Central memory CD8-positive, alpha-beta T cell (primary cell): ENCODE measurements at regions not wholly inside any gene's neighbourhood (a gene's known extent, or its start where the extent isn't known, plus 50 kb on each side); places are given as distances from the start of the nearest gene placed in this dataset.

Source experiments
- ATAC-seq: fragments of 150-1000 bp; cut with Tn5 transposase; replicated peaks from 2 replicates; pipeline ENCODE4 v1.10.0; 2022; ENCODE audit warnings: mild to moderate bottlenecking, moderate FRiP score, moderate number of reproducible peaks; ENCODE audit not compliant: poor library complexity, severe bottlenecking; ENCODE audit errors: extremely low read depth
- DNase-seq, 2 donors: peaks; one replicate each; pipeline ENCODE4 v3.0.0; 2021; ENCODE audit warnings: low spot score in 2 of 2
- H3K27ac Mint-ChIP-seq: one replicate; pipeline ENCODE4 v1.8.0; 2022; ENCODE audit warnings: low read depth, mild to moderate bottlenecking, moderate library complexity, mixed read lengths
- H3K27me3 Mint-ChIP-seq: one replicate; pipeline ENCODE4 v1.8.0; 2022; ENCODE audit warnings: mixed read lengths
- H3K36me3 Mint-ChIP-seq: one replicate; pipeline ENCODE4 v1.8.0; 2022; ENCODE audit warnings: mild to moderate bottlenecking, moderate library complexity, mixed read lengths; ENCODE audit not compliant: insufficient read depth
- H3K4me1 Mint-ChIP-seq: one replicate; pipeline ENCODE4 v1.8.0; 2022; ENCODE audit warnings: mixed read lengths
- H3K4me3 Mint-ChIP-seq: one replicate; pipeline ENCODE4 v1.8.0; 2022; ENCODE audit warnings: mild to moderate bottlenecking, moderate library complexity, mixed read lengths
- H3K9me3 Mint-ChIP-seq: one replicate; pipeline ENCODE4 v1.8.0; 2022; ENCODE audit warnings: mixed read lengths

GRCh38 chr16:50441486-50442157 is 72.8 kb upstream of the BRD7 start:
- H3K27me3 Mint-ChIP-seq, result no peaks in the 10 kb centered on the region
- peaks cover 19% of the 10 kb centered on the region for H3K9me3 Mint-ChIP-seq
- DNase-seq (no peak), ATAC-seq (no peak)
- H3K27ac Mint-ChIP-seq, result no peak overlapping the region
- H3K4me1 Mint-ChIP-seq, result no peaks in the 10 kb centered on the region
- no peaks in the 10 kb centered on the region for H3K36me3 Mint-ChIP-seq
- H3K4me3 Mint-ChIP-seq, result no peak overlapping the region

GRCh38 chr16:50440991-50441390 is 72.2 kb upstream of the BRD7 start:
- Mint-ChIP-seq H3K4me3 (no peak overlapping the region), H3K27ac (no peak overlapping the region), H3K27me3 (peaks cover 5% of the 10 kb centered on the region), H3K36me3 (no peaks in the 10 kb centered on the region), H3K4me1 (no peaks in the 10 kb centered on the region), H3K9me3 (peaks cover 19% of the 10 kb centered on the region)
- DNase-seq (no peak), ATAC-seq (no peak)

- Mint-ChIP-seq H3K9me3 (peaks cover 19% of the 10 kb centered on the region), H3K4me3 (no peak overlapping the region), H3K27me3 (peaks cover 9% of the 10 kb centered on the region), H3K27ac (no peak overlapping the region), H3K36me3 (no peaks in the 10 kb centered on the region), H3K4me1 (no peaks in the 10 kb centered on the region)
- DNase-seq, result no peak
- ATAC-seq, result no peak
Observed at GRCh38 chr16:50440531-50440930, 71.7 kb upstream of the BRD7 start.

GRCh38 chr16:50437769-50438437 is 69.1 kb upstream of the BRD7 start:
- DNase-seq (no peak), ATAC-seq (no peak)
- Mint-ChIP-seq H3K27ac (no peak overlapping the region), H3K27me3 (peaks cover 32% of the 10 kb centered on the region), H3K4me1 (no peaks in the 10 kb centered on the region), H3K36me3 (no peaks in the 10 kb centered on the region), H3K4me3 (no peak overlapping the region), H3K9me3 (peaks cover 19% of the 10 kb centered on the region)

- Mint-ChIP-seq H3K4me3 (no peak overlapping the region), H3K9me3 (peaks cover 13% of the 10 kb centered on the region), H3K36me3 (no peaks in the 10 kb centered on the region), H3K27ac (no peak overlapping the region), H3K27me3 (peaks cover 49% of the 10 kb centered on the region), H3K4me1 (no peaks in the 10 kb centered on the region)
- no peak for ATAC-seq
- DNase-seq, result no peak
Observed at GRCh38 chr16:50436271-50436670, 67.5 kb upstream of the BRD7 start.

- no peaks in the 10 kb centered on the region for H3K36me3 Mint-ChIP-seq
- peaks cover 13% of the 10 kb centered on the region for H3K9me3 Mint-ChIP-seq
- H3K27me3 Mint-ChIP-seq, result peaks cover 58% of the 10 kb centered on the region
- H3K4me3 Mint-ChIP-seq, result no peak overlapping the region
- H3K4me1 Mint-ChIP-seq, result no peaks in the 10 kb centered on the region
- no peak overlapping the region for H3K27ac Mint-ChIP-seq
- DNase-seq, result no peak
- no peak for ATAC-seq
Observed at GRCh38 chr16:50434872-50435478, 66.2 kb upstream of the BRD7 start.

GRCh38 chr16:50430076-50430475 is 61.3 kb upstream of the BRD7 start:
- Mint-ChIP-seq H3K4me3 (no peak overlapping the region), H3K4me1 (no peaks in the 10 kb centered on the region), H3K36me3 (no peaks in the 10 kb centered on the region), H3K27me3 (peaks cover 73% of the 10 kb centered on the region), H3K27ac (no peak overlapping the region), H3K9me3 (no peaks in the 10 kb centered on the region)
- ATAC-seq (no peak), DNase-seq (no peak)

- no peak for DNase-seq
- Mint-ChIP-seq H3K9me3 (no peaks in the 10 kb centered on the region), H3K4me3 (no peak overlapping the region), H3K4me1 (no peaks in the 10 kb centered on the region), H3K27ac (no peak overlapping the region), H3K27me3 (peaks cover 72% of the 10 kb centered on the region), H3K36me3 (no peaks in the 10 kb centered on the region)
- no peak for ATAC-seq
Observed at GRCh38 chr16:50428742-50429141, 60.0 kb upstream of the BRD7 start.

GRCh38 chr16:50428116-50428515 is 59.3 kb upstream of the BRD7 start:
- H3K9me3 Mint-ChIP-seq, result no peaks in the 10 kb centered on the region
- H3K27me3 Mint-ChIP-seq, result peaks cover 72% of the 10 kb centered on the region
- no peak for DNase-seq
- H3K4me3 Mint-ChIP-seq, result no peak overlapping the region
- H3K4me1 Mint-ChIP-seq, result no peaks in the 10 kb centered on the region
- H3K27ac Mint-ChIP-seq, result no peak overlapping the region
- ATAC-seq, result no peak
- no peaks in the 10 kb centered on the region for H3K36me3 Mint-ChIP-seq

- no peak overlapping the region for H3K4me3 Mint-ChIP-seq
- H3K27ac Mint-ChIP-seq, result no peak overlapping the region
- peaks cover 71% of the 10 kb centered on the region for H3K27me3 Mint-ChIP-seq
- DNase-seq (no peak), ATAC-seq (no peak)
- H3K9me3 Mint-ChIP-seq, result no peaks in the 10 kb centered on the region
- no peaks in the 10 kb centered on the region for H3K4me1 Mint-ChIP-seq
- H3K36me3 Mint-ChIP-seq, result no peaks in the 10 kb centered on the region
Observed at GRCh38 chr16:50427107-50427506, 58.3 kb upstream of the BRD7 start.

GRCh38 chr16:50425648-50426047 is 56.9 kb upstream of the BRD7 start:
- H3K9me3 Mint-ChIP-seq, result no peaks in the 10 kb centered on the region
- peaks cover 56% of the 10 kb centered on the region for H3K27me3 Mint-ChIP-seq
- H3K27ac Mint-ChIP-seq, result no peak overlapping the region
- DNase-seq (no peak), ATAC-seq (no peak)
- H3K4me3 Mint-ChIP-seq, result no peak overlapping the region
- no peaks in the 10 kb centered on the region for H3K4me1 Mint-ChIP-seq
- no peaks in the 10 kb centered on the region for H3K36me3 Mint-ChIP-seq

- no peaks in the 10 kb centered on the region for H3K36me3 Mint-ChIP-seq
- H3K27me3 Mint-ChIP-seq, result peaks cover 59% of the 10 kb centered on the region
- no peaks in the 10 kb centered on the region for H3K4me1 Mint-ChIP-seq
Observed at GRCh38 chr16:50425044-50425443, 56.3 kb upstream of the BRD7 start.

GRCh38 chr16:50422926-50423325 is 54.1 kb upstream of the BRD7 start:
- no peaks in the 10 kb centered on the region for H3K4me1 Mint-ChIP-seq
- ATAC-seq (no peak), DNase-seq (no peak)
- H3K27me3 Mint-ChIP-seq, result peaks cover 78% of the 10 kb centered on the region
- no peaks in the 10 kb centered on the region for H3K36me3 Mint-ChIP-seq
- no peak overlapping the region for H3K27ac Mint-ChIP-seq
- H3K4me3 Mint-ChIP-seq, result no peak overlapping the region
- peaks cover 21% of the 10 kb centered on the region for H3K9me3 Mint-ChIP-seq

More at GRCh38 chr16:50425044-50425443, 56.3 kb upstream of the BRD7 start:
- ATAC-seq, result no peak
- no peak overlapping the region for H3K4me3 Mint-ChIP-seq
- H3K27ac Mint-ChIP-seq, result no peak overlapping the region
- peaks cover 4% of the 10 kb centered on the region for H3K9me3 Mint-ChIP-seq
- no peak for DNase-seq
